IPS-NIHi7 (cell line): ENCODE measurements at regions not wholly inside any gene's neighbourhood (a gene's known extent, or its start where the extent isn't known, plus 50 kb on each side); places are given as distances from the start of the nearest gene placed in this dataset.

Source experiments
- DNase-seq: peaks from one replicate; pipeline ENCODE4 v3.0.0; 2012; ENCODE audit warnings: mixed read lengths; ENCODE audit errors: extremely low spot score

DNA sequence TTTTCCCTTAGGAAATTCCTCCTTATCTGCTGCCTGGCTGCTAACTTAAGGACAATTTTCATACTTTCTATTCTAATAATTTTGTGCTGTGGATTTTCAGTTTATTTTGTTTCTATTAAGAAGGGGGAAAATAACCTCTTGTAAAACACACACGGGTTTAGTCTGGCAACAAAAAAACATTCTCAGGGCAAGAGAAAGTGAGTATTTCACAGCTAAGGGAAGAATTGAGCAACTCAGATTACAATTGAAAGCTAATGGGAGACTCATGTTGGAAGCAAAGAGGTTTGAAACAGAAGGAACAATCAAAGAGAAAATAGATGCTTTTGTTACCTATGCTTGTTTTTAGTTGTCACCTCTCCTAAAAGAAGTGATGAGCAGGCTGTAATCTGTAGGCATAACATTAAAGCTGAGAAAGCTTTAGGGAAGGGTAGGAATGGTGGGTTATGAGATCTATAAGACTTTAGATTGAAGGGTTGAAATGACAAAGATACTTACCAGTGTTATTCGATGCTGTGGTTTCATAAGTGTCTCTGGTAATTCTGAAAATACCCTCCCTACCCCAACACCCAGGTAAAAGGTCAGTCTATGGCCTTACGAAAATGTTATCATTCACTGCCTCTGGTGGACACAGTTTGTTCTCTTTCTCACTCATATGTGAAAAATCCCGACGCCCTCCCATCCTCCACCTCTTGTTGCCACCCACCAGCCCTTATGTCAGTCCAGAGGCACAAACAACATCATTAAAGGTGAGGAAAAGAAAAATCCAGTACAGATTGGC, 510.9 kb downstream of the TXNL1 start:
- DNase-seq = no peak

- no peak for DNase-seq
Measured at GRCh38 chr18:56124186-56124585, 514.2 kb downstream of the TXNL1 start.

DNA sequence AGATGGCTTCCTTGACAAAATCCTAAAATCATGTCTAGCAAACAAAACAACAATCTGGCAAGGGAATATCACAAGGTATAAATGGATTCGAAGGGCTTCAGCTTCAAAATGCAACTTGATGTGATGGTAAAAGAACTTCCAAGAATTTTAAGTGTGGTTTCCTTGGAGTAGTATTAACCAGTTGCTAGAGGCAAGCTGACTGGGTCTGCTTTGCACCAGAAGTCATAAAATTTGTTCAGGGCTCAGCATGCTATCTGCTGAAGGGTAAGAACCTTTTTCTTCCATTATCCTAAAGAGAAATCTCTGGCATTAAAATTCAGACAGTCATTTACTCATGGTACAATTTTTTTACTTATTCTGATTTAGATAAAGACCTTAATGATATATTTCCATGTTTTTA, 516.7 kb downstream of the TXNL1 start:
- DNase-seq = no peak

- no peak for DNase-seq
Measured at GRCh38 chr18:56120782-56121181, 517.6 kb downstream of the TXNL1 start.

- no peak for DNase-seq
Measured at GRCh38 chr18:56119681-56120080, 518.7 kb downstream of the TXNL1 start.

GRCh38 chr18:56118422-56118821, 520.0 kb downstream of the TXNL1 start:
- no peak for DNase-seq

DNA sequence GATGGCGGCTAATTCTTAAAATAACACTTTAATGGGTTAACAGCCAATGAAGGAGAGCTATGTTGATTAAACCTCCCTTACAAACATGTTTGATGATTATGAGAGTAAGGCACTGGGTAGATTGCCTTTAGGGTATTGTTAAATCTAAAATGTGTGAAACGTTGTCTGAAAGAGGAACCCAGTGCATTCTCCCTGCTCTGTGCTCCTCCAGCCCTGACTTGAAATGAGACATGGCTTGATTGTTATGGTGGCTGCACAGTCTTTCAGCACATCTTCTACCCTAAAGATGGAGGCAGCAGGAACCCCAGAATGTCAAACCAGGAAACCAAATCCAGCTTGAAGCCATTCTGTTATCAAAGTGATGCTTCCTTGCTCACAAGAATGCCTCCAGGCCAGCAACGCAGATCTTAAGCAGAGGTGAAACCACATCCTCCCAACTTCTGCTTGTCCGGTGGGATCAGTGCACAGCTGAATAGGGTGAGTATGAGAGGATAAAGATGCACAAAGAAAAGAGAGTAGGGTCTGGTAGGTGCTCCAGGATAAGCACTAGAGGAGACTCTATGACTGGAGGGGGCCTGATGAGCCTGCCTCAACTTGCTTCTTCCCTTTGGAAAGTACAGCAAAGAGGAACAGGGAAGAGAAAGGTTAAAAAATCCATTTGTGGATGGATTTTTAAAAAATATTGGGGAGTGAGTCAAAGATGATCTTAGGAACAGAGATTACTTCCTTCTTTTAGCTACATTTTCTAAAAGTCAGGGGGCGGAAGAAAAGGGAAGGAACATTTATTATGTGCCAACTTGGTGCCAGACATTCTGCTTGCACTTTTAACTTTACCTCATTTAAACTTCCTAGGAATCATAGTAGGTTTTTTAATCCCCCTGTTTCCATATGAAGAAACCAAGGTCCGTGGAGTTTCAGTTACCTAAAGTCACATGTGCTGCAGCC, 523.0 kb downstream of the TXNL1 start:
- DNase-seq = no peak

- no peak for DNase-seq
Measured at GRCh38 chr18:56112984-56113383, 525.0 kb upstream of the TCF4 start.

DNA sequence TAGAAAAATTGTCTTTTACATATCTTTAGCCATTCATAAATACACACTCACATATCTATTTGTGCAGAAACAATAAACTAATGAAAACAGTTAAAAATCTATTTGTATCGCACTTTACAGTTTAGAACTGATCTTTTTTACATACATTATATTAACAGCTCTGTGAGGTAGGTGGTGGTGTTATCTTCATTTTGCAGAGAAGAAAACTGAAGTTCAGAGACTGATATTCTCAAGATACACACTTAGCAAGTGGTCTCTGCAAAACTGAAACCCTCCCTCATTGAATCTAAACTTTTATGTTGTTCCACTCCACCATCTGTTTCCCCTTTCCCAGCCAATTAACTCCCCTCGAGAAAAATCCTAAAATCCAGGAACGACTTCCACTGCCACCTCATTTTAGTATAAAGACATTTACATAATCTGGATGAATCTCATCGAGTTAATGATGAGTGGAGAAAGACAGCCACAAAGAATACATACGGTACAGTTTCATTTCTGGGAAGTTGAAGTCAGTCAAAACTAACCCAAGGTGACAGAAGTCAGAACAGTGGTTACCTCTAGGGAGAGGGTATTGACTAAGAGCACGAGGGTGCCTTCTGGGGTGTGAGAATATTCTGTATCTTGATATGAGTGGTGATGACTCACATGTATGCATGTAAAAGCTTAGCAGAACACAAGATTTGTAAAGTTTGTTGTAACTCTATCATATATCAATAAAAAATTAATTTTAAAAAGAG, 524.2 kb upstream of the TCF4 start:
- no peak for DNase-seq

- no peak for DNase-seq
Measured at GRCh38 chr18:56109757-56110156, 521.8 kb upstream of the TCF4 start.

- DNase-seq = no peak
Measured at GRCh38 chr18:56108478-56109367, 520.7 kb upstream of the TCF4 start.

GRCh38 chr18:56107821-56108477, 520.0 kb upstream of the TCF4 start:
- DNase-seq = no peak

GRCh38 chr18:56100090-56100722, 512.2 kb upstream of the TCF4 start:
- DNase-seq = no peak

GRCh38 chr18:56097621-56098020, 509.6 kb upstream of the TCF4 start:
- no peak for DNase-seq

GRCh38 chr18:56096861-56097260, 508.9 kb upstream of the TCF4 start:
- DNase-seq = no peak

DNA sequence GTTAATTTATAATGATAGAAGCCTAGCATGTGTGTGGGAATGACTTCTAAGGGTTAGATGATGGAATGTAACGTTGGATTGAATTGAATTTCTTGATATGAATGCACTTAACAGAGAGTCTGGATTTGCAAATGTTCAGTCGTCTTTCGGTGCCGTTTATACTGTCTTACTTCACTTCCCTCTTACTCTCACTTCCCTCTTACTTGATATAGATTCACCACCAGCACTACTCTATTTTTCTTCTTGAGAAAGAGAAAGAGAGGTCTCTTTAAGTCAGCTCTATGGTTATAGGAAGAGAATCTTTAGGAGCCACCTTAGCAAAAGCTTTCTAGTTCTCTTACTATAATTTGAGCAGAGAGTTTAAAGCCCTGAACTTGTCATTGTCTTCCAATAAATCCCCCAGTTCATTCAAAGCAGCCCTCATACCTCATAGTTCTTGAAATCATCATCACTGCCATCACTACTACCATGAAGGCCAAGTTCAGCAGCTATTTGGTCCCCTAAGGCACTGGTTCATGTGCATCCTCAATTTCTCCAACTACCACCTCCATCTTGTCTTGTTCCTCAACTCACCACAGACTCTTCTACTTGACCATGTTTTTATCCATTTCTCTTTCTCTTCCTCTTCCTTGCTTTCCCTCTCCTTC, 501.7 kb upstream of the TCF4 start:
- no peak for DNase-seq

- DNase-seq = no peak
Measured at GRCh38 chr18:56086786-56087185, 498.8 kb upstream of the TCF4 start.

DNA sequence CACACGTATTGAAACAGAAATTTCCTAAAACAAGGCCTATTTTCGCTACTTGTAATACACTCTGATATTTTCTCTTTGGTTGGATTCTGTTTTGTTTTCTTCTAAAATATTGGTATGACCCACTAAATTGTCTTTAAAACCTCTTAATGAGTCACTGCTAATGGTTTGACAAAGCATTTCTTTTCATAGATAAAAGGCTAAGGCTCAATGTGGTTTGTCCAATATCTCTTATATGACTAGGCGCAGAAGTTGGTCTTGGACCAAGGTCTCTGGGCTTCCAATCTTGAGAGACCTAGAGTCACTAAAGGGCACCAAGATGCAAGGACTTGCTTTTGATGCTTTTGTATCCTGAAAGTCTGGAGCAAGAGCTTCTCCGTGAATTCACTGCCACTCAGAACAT, 498.2 kb upstream of the TCF4 start:
- DNase-seq = no peak

DNA sequence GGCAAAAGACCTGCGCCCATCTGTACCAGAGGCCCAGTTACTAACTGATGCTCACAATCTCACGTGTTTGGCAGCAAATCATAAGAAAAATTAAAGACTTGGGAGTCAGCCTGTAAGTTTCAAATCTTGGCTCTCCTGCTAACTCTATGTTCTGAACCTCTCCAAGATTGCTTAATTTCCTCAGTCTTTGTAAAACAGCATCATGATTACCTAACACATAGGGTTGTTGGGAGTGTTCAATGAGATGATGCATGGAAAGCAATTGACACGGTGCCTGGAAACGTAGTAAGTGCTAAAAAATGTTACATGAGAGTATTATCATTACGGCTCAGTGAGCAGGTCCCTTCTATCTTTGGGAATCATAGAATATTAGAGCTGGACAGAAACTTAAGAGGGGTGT, 497.6 kb upstream of the TCF4 start:
- no peak for DNase-seq
